HG03175 (cell line): ENCODE measurements at regions not wholly inside any gene's neighbourhood (a gene's known extent, or its start where the extent isn't known, plus 50 kb on each side); places are given as distances from the start of the nearest gene placed in this dataset.

ENCODE experiments used
- ATAC-seq: cut with Tn5 transposase; IDR thresholded peaks from one replicate; pipeline ENCODE4 v1.9.1; 2021; ENCODE audit warnings: mild to moderate bottlenecking, moderate library complexity; ENCODE audit not compliant: unreplicated experiment

DNA sequence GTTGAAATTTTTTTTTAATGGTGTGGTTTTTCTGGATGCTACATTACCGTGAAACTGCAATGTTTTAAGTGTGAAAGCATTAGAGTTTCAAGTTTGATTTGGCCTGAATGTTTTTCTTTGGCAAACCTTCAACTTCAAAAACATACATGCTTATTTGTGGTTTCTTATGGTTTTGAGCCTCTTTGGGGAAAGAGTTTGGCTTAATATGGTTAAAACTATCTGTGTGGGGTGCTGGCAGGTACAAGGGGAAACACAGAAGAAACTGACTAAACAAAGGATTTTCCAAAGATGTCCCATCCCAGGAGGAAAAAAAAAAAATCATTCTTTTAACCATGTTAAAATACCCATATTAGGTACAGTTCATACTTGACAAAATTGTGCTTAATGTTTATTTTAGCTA is 121.1 kb downstream of the HGF start:
- no peak for ATAC-seq

GRCh38 chr7:81645435-81645834 is 124.4 kb downstream of the HGF start:
- ATAC-seq = no peak

DNA sequence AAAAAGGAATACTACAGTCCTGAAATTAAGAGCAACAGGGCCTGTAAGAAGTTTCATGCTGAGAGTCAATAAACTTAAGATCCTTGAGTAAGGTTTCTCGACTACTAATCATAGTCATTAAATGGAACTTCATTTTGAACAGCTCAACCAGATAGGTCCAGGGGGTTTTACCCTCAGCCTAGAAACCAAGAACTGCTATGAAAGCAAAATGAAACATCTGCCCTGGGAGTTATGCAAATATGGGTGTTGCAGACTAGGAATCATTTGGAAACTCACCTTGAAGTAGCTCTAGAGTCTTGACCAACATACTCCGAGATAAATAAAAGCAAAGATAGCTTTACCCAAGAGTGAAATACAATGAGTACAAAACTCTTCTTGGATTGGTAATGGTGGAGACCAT is 128.0 kb downstream of the HGF start:
- no peak for ATAC-seq

- no peak for ATAC-seq
Measured at GRCh38 chr7:81638198-81638597, 131.6 kb downstream of the HGF start.

DNA sequence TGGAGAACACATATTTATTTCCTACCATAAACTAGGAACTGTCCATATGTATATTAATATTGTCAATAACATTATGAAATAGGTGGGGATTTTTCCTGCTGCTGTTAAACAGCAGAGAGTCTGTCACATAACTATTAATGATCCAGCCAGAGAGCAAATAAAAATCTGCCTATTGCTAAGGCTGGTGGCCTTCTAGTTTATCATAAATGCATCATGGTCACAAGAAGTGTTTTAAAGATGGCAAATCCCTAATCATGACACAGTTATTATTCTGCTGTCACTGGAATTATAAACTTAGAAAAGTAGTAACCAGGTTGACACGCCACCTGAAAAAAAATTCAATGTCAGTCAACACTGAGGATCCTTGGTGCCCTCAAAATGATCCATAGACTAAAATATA is 132.3 kb downstream of the HGF start:
- ATAC-seq = no peak

GRCh38 chr7:81632418-81632817 is 137.4 kb downstream of the HGF start:
- no peak for ATAC-seq

GRCh38 chr7:81630600-81630999 is 139.2 kb downstream of the HGF start:
- ATAC-seq = no peak

GRCh38 chr7:81629702-81630101 is 140.1 kb downstream of the HGF start:
- ATAC-seq = no peak

DNA sequence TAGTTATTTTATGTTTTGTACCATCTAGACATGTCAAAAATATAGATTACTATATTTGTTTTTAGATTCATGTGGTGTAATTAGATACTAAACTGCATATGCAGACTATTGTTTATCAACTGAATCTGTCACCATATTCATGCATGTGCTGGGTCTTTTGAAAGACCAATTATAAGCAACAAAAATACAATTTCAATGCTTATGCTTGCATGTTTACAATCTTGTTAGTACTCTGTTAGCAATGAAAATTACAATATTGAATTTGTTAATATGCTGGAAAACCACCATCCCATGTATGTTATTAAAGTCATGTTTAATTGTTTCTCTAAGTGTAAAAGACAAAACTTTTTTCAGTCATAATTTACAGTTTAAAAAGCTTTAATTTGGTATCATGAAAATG is 140.9 kb downstream of the HGF start:
- ATAC-seq = no peak

GRCh38 chr7:81627536-81628287 is 142.1 kb downstream of the HGF start:
- no peak for ATAC-seq

DNA sequence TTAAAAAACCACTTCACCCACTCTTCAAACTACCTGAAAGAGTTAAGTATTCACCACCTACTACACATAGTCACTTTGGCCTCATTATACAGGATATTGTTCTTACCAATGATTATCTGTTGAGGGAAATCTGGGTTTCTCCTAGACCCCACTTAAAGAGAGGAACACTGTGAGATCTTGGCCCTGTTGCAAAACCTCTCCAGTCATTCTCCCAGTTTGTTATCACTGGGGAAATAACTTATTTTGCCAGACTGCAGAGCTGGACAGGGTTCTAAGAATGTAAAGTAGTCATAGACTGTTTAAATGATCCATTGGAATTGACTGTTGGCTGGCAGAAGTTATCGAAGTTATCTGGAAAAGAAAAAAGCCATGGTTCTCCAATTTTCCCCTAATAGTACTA is 143.8 kb downstream of the HGF start:
- no peak for ATAC-seq

DNA sequence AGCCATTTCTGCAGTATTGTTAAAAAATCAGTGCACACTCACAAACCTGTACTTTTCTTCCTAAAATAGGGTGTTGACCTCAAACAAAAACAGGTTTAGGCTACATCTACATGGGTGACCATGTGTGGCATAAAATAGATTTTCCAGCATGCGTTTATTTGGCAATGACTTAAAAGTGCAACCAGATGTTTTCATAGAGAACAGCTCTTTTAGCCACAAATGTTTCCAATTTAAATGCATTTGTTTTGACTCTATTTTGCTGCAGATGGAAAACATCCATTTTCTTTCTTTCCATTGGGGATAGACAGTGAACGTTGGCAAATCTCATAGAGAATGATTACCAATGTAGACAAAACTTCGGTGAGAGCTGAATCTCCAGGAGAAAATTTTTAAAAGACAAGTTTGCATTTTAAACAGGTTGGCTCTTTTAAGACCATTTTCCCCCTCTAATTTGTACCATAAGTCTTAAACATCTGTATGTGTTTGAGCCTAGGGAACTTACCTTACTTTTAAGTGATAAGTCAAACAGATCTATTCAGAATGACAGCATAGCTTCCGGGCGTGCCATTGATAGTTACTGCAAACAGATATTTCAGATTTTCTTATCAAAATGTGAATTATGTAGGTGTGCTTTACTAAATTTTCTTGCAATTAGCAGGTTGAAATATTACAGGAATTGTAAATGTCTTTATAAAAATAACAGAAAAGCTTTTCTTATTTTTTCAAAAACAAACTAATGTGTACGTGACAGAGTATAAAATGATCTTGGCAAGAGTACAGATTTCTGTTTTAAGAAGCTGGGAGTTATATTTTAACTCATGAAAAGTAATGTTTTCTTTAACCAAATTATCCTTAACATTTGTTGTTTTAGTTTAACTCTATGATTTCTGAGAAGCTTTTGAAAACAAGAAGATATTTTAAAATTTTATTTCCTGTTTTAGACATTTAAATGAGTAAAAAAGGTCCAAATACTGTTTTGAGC is 144.9 kb downstream of the HGF start:
- no peak for ATAC-seq

- no peak for ATAC-seq
Measured at GRCh38 chr7:81624021-81624592, 145.7 kb downstream of the HGF start.

DNA sequence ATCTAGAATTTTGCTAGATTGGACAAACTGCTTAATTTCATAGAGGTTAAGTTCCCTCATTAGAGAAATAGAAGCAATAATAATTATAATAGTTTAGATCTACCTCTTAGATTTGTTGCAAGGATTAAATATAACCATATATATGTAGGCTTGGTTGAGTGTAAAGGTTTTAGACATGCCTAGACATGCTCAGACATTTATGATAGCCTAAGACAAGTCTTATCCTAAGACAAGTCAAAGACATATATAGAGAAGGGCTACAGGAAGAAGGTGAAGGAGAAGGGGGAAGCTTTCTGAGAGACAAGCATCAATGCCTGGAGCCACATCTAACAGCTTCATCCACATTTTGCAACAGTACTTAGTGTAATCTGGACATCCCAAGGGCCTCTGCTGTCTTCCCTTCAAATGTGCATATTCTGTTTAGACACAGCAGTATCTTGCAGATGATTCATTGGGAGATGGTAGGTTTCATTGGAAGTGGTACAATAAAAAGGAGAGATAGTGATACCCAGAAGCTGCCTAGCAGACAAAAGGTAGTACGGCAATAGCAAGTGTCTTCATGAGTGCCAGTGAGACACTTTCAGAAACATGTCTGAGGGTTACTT is 146.5 kb downstream of the HGF start:
- ATAC-seq = no peak

DNA sequence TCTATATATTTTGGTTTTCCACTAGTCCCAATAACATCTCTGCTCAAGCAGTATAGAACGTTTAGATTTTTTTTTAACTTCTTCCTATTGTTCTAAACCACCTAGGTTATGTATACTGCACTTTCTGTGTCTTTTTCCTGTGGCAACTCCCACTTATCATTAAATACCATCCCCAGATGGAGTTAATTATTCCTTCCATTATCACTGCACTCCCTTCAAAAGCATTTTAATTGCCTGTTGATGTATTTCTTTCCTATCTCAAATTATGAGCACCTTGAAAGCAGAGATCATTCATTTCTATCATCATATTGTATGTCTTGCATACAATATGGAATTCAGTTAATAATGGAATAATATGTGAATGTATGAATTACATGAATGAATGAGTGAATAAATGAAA is 148.0 kb downstream of the HGF start:
- ATAC-seq = no peak

DNA sequence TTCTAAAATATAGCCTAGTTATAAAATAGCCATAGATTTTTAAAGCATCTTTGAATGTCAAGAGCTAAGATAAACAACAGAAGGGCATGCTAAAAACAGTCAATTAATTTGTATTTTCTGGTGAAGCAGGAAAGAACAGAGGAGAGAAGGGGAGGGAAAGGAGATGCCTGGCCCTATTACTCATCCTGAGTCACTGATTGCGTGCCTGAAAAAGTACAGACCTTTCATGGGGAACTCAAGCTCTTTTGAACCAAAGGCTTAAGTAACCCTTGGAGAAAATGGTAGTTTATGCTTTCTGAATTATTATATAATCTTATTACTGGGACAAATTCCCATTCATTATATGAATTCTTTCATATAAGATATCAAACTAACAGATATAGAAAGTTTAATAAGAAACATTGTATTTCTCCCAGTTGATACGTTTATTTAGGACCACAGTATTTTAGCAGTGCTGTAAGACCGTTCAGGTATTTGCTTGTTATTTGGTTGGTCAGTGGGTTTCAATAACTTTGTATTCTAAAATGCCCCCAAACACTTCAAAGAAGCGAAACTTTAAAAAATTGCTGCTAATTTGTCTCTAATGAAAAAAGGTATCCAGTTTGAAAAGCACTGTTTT is 151.3 kb downstream of the HGF start:
- ATAC-seq = no peak

GRCh38 chr7:81616951-81617350 is 152.9 kb downstream of the HGF start:
- no peak for ATAC-seq

DNA sequence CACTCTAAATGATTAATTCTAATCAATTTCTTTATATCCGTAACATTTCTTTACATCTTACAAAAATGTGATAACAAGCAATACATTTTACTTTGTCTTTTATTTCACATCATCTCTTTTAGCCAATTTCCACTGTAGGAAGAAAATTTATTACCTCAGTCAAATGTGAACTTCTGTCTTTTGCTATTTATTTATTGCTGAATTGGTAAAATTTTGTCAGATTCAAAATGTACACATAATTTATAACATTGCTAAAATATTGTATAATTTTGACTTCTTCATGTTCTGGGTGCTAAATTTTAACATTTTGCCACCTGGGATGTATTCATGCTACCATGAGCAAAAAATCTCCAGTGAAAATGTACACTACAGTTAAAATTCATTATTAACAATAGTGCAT is 158.0 kb downstream of the HGF start:
- no peak for ATAC-seq

DNA sequence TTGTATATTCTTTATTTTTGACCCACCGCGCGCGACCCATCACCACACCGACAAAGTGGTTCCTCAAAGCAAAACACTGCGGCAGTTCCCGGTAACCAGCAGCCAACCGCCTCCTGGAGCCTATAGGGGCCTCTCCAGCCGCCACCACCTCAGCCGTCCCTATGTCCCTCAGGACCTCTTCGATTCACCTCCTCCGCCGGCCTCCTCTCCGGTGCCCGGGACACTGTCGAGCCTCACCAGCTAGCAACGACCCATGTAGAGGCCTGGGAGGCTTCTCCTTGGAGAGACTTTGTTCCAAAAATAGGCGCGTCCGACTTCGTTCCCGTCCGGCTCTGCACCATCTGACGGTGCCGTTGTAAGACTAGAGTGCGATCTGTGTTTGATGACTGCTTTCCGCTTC is 158.8 kb downstream of the HGF start:
- no peak for ATAC-seq

DNA sequence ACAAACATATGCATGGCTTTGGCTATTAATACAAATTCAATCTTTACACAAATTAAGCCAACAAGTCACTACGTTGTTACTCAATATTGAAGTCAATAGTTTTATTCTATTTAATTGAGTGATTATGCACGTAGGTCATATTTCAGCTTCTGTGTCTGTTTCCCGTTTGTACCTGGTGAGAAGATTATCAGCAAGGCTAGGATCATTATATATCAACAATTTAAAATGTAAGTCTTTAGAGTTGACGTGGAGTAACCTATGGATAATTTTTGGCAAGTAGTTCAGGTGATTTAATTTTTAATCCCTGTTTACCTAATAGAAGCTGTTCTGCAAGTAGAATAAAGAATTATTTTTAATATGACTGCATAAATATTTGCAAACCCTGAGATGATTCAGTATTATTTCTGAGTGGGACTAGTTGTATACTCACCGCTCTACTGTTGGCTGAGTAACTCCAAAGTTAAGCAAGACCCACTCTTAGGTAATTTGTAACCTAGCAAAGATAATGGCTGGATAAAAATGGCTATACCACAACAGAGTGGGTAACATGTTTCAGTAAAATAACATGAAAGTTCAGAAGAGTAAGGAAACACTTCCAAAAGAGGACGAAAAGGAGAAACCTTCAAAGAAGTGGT is 161.0 kb downstream of the HGF start:
- no peak for ATAC-seq
